SKM-1 treated with dmso at 0.1 percent for 144 hours (cell line): ENCODE measurements at regions not wholly inside any gene's neighbourhood (a gene's known extent, or its start where the extent isn't known, plus 50 kb on each side); places are given as distances from the start of the nearest gene placed in this dataset.

Experiments used
- DNase-seq: peaks from one replicate; lab custom pipeline; 2025; ENCODE audit not compliant: unreplicated experiment; lab: John Stamatoyannopoulos, UW

GRCh38 chr18:57918601-57919000, 115.5 kb upstream of the ATP8B1 start:
- no peak for DNase-seq

GRCh38 chr18:57916684-57917083, 113.6 kb upstream of the ATP8B1 start:
- peak; percentile 39 for DNase-seq

GRCh38 chr18:57915865-57916582, 112.9 kb upstream of the ATP8B1 start:
- no peak for DNase-seq

GRCh38 chr18:57915248-57915647, 112.1 kb upstream of the ATP8B1 start:
- no peak for DNase-seq

- no peak for DNase-seq
Measured at GRCh38 chr18:57913686-57914085, 110.6 kb upstream of the ATP8B1 start.

GRCh38 chr18:57910817-57911216, 107.7 kb upstream of the ATP8B1 start:
- no peak for DNase-seq

- no peak for DNase-seq
Measured at GRCh38 chr18:57910134-57910533, 107.0 kb upstream of the ATP8B1 start.

- DNase-seq: no peak
Measured at GRCh38 chr18:57909620-57910019, 106.5 kb upstream of the ATP8B1 start.

GRCh38 chr18:57908092-57908491, 105.0 kb upstream of the ATP8B1 start:
- no peak for DNase-seq

GRCh38 chr18:57907550-57907949, 104.4 kb upstream of the ATP8B1 start:
- no peak for DNase-seq

GRCh38 chr18:57906852-57907251, 103.7 kb upstream of the ATP8B1 start:
- DNase-seq: no peak

- DNase-seq: no peak
Measured at GRCh38 chr18:57904535-57904934, 101.4 kb upstream of the ATP8B1 start.

GRCh38 chr18:57902721-57903120, 99.6 kb upstream of the ATP8B1 start:
- DNase-seq: no peak

- no peak for DNase-seq
Measured at GRCh38 chr18:57901825-57902589, 98.9 kb upstream of the ATP8B1 start.

- DNase-seq: no peak
Measured at GRCh38 chr18:57900906-57901435, 97.9 kb upstream of the ATP8B1 start.

- peak; percentile 21 for DNase-seq
Measured at GRCh38 chr18:57898506-57899124, 95.5 kb upstream of the ATP8B1 start.

- no peak for DNase-seq
Measured at GRCh38 chr18:57895182-57895581, 92.1 kb upstream of the ATP8B1 start.

GRCh38 chr18:57891707-57892391, 88.7 kb upstream of the ATP8B1 start:
- no peak for DNase-seq

GRCh38 chr18:57890266-57890665, 87.2 kb upstream of the ATP8B1 start:
- no peak for DNase-seq

GRCh38 chr18:57889841-57890240, 86.7 kb upstream of the ATP8B1 start:
- DNase-seq: no peak
